ENCODE measurements at regions not wholly inside any gene's neighbourhood (a gene's known extent, or its start where the extent isn't known, plus 50 kb on each side); places are given as distances from the start of the nearest gene placed in this dataset.
"Not testable (repeated sequence)": the region's sequence is repeated elsewhere in the genome, so short reads cannot be mapped to it uniquely, and the experiment has no call there.

- intact Hi-C loops (cut with micrococcal nuclease): no loop called here
Observed at GRCh38 chr10:123221418-123221817, 67.2 kb downstream of the BUB3 start.

- intact Hi-C loops (cut with micrococcal nuclease): no loop called here
Observed at GRCh38 chr10:123222832-123223231, 68.6 kb downstream of the BUB3 start.

DNA sequence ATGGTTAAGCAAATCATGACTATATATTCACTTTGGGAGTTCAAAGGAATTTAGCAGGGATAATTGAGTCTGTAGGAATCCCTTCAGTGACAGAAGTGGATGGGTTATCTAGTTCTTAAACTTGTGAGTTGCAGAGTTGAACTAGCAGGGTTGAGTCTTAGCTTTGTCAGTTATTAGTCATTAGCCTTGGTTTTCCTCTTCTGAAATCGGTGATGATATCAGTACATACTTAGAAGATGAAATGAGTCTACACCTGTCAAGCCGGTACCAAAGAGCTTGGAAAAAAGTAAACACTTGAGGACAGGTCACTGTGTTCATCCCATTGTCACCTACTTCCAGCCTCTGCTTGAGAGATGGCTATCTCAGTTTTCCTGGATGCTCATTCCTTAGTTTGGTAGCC is 73.5 kb downstream of the BUB3 start:
- intact Hi-C loops (cut with micrococcal nuclease): no loop called here

GRCh38 chr10:123229927-123230630 is 75.9 kb downstream of the BUB3 start:
- intact Hi-C loops (cut with micrococcal nuclease): no loop called here

GRCh38 chr10:123232879-123233278 is 78.7 kb downstream of the BUB3 start:
- intact Hi-C loops (cut with micrococcal nuclease): not testable (repeated sequence)

- intact Hi-C loops (cut with micrococcal nuclease): not testable (repeated sequence)
Observed at GRCh38 chr10:123235014-123235413, 80.8 kb downstream of the BUB3 start.

GRCh38 chr10:123236126-123236525 is 81.9 kb downstream of the BUB3 start:
- intact Hi-C loops (cut with micrococcal nuclease): no loop called here

- intact Hi-C loops (cut with micrococcal nuclease): no loop called here
Observed at GRCh38 chr10:123240250-123240649, 86.0 kb downstream of the BUB3 start.

DNA sequence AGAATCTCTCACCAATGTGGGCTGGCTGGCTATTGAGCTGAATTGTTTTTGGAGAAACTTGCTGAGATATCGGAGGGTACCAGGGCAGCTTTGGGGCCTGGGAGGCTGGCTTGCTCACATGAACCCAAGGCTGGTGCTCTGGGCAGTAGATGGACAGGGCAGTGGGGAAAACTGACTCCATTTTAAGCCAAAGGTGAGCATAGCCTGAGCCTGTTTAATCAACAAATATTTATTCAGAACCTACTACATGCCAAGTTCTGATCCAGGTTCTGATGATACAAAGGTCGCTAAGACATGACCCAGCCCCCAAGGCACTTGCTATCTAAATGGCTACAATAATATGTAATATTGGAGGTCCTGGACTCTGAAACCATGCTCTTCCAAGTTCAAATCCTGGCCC is 86.6 kb downstream of the BUB3 start:
- intact Hi-C loops (cut with micrococcal nuclease): no loop called here

GRCh38 chr10:123241391-123242141 is 87.4 kb downstream of the BUB3 start:
- intact Hi-C loops (cut with micrococcal nuclease): loop anchor here (1.0 kb wide), 1 partner anchor 87 kb away; the partner anchor contains the start of gene BUB3

- intact Hi-C loops (cut with micrococcal nuclease): no loop called here
Observed at GRCh38 chr10:123244747-123245146, 90.5 kb downstream of the BUB3 start.

GRCh38 chr10:123245264-123245663 is 91.1 kb downstream of the BUB3 start:
- intact Hi-C loops (cut with micrococcal nuclease): no loop called here

GRCh38 chr10:123249894-123250293 is 95.7 kb downstream of the BUB3 start:
- intact Hi-C loops (cut with micrococcal nuclease): no loop called here

GRCh38 chr10:123250640-123251039 is 96.4 kb downstream of the BUB3 start:
- intact Hi-C loops (cut with micrococcal nuclease): no loop called here

DNA sequence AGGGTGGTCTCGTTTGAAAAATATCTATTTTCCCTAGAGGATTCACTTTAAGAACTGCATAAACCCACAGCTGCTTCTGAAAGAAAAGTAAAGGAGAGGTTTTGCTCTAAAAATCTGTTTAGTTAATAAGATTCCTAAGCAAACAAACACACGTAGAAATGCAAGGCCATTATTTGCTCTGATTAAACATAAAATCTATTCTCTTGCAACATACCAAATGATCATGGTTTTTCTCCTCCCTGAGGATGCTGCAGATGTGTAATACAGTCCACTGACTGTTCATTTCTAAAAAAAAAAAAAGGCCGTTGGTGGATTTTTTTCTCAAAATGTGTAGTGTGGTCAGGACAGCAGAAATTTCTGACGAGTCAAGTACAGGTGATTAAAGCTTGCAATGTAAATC is 98.6 kb downstream of the BUB3 start:
- intact Hi-C loops (cut with micrococcal nuclease): no loop called here

DNA sequence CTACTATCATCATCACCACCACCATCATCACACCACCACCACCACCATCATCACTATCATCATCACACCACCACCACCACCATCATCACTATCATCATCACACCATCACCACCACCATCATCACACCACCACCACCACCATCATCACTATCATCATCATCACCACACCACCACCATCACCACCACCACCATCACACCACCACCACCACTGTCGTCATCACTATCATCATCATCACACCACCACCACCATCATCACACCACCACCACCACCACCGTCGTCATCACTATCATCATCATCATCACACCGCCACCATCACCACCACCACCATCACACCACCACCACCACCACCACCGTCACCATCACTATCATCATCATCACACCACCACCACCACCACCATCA is 100.1 kb downstream of the BUB3 start:
- intact Hi-C loops (cut with micrococcal nuclease): not testable (repeated sequence)

- intact Hi-C loops (cut with micrococcal nuclease): no loop called here
Observed at GRCh38 chr10:123257904-123258456, 103.8 kb downstream of the BUB3 start.

GRCh38 chr10:123259081-123259480 is 104.9 kb downstream of the BUB3 start:
- intact Hi-C loops (cut with micrococcal nuclease): no loop called here

DNA sequence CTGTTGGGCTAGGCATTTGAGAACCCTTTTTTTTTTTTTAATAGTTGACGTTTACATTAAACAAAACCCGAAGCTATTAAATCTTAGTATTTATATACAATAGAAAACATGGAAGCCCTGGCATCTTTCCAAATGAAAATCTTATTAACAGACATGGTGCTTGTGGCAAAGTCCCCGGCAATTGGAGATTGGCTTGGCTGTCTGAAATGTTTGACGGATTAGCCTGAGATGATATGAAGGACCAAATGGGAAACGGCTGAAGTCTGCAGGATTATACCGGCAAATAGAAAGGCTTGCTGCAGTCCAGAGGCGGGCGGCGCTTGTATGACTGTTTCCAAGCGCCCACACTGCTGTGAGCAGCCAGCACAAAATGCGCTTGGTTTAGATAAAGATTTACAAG is 105.6 kb downstream of the BUB3 start:
- intact Hi-C loops (cut with micrococcal nuclease): no loop called here

DNA sequence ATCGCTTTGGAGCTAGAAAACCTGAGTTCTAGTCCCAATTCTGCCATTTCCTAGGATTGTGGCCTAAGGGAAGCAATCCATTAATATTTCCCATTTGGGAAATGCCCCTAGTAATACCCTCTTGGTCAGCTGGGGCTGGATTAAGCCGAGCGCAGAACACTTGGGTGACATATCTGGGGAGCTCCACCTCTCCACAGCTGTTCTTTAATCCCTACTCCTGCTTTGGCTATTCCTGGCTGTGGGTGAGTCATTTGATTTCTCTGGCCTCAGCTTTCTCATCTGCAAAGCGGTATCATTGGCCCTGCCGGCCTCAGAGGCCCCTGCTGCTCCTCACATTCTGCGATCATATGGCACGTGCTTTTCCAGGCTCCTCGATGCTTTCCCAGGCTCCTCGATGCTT is 108.3 kb downstream of the BUB3 start:
- intact Hi-C loops (cut with micrococcal nuclease): no loop called here

DNA sequence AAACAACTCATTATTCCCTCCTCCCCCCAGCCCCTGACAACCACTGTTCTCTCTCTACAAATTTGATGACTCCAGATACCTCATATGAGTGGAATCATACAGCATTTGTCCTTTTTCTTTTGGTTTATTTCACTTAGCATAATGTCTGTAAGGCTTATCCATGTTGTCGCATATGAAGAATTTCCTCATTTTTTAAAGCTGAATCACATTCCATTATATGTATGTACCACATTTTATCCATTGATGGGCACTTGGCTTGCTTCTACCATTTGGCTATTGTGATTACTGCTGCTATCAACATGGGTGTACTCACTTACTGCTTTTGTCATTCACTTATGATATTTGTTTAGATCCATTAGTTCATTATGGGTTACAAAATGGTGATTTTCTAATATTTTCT is 112.8 kb downstream of the BUB3 start:
- intact Hi-C loops (cut with micrococcal nuclease): no loop called here

DNA sequence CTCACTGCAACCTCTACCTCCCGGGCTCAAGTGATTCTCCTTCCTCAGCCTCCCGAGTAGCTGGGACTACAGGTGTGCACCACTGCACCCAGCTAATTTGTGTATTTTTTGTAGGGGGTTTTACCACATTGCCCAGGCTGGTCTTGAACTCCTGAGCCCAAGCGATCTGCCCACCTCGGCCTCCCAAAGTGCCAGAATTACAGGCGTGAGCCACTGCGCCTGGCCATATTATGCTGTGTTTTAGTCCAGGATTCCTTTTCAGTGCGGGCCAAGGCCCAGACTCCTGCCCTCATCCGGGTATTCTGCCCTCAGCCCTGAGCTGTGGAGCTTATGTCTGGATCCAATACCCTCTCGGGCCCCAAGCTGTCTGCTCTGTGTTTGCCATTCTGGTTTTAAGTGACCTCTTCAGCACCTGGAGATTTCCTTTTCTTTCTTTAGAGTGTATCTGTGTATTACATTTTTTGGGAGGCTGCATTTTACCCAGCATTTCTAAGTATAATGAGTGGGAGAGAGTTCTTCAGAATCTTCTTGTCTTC is 114.9 kb downstream of the BUB3 start:
- intact Hi-C loops (cut with micrococcal nuclease): no loop called here

Data from T-helper 1 cell treated with Interleukin-12 subunit alpha and Interleukin-12 subunit beta and Interleukin-4 antibody, amounts not matched to agents 30 ng/mL and 1 ng/mL, for 36 hours (primary cell).